ENCODE measurements at regions not wholly inside any gene's neighbourhood (a gene's known extent, or its start where the extent isn't known, plus 50 kb on each side); places are given as distances from the start of the nearest gene placed in this dataset.
"Not testable (repeated sequence)": the region's sequence is repeated elsewhere in the genome, so short reads cannot be mapped to it uniquely, and the experiment has no call there.

DNA sequence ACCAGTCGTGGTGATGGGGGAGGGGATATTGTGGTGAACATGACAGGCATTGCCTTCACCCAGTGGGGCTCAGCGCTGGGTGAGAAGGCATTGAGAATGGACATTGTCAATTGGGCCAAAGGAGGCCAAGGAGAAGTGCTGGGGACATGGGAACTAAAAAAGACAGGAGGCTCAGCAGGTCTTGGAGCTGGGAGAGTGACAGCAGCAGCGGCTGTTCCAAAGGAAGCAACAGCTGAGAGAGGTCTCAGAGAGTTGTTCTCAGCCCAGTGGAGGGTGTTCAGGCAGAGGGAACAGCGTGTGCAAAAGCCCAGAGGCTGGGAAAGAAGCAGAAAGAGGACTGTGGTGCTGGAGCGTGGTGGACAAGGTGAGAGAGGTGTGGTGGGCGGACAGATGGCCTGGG lies 56.6 kb upstream of the ASNS start:
- DNase-seq = not testable (repeated sequence)

DNA sequence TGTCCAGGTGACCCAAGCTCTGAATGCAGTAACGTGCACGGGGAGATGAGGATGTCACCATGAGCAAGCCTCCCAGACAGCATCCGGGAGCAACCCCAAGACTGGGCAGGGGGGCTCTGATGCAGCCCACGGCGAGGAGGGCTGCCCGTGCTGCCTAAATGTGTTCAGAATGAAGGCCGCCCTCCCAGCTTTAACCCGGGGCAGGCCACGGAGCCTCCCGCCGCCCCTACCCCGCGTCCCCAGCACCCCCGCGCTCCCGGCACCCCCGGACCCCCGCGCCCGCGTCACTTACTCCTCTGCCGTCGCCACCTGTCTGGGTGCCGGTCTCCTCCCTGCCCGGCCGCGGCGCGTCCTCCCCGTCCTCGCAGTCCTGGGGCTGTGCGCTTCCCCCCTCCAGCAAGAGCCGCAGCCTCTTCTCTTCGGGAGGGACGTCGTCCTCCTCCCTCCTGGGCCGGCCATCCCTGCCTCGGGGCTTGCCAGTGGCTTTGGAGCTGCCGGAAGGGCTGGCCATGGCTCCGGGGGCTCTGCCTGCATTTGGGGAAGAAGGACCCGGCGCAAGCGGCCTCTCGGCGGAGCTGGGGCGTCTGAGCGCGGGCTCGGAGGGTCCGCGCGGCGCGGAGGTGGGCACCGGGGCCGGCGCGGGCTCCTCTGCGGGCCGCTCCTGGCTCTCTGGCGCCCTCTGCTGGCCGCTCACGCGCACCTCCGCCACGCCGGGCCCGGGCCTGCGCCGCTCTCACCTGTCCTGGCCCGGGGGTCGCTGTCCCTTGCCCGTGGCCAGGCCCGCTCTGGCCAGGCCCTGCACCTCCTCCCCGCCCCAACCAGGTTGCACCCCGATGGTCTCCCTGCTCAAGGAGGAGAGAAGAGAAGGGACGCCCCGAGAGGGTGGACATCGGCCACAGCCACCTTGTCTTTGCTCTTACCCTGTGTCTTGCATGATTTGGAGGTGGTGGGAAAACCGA lies 55.9 kb upstream of the ASNS start:
- peak; percentile 50 for DNase-seq
